HG02840 (cell line): ENCODE measurements at regions not wholly inside any gene's neighbourhood (a gene's known extent, or its start where the extent isn't known, plus 50 kb on each side); places are given as distances from the start of the nearest gene placed in this dataset.
"Not testable (repeated sequence)": the region's sequence is repeated elsewhere in the genome, so short reads cannot be mapped to it uniquely, and the experiment has no call there.

Experiments
- ATAC-seq: cut with Tn5 transposase; IDR thresholded peaks from one replicate; pipeline ENCODE4 v1.9.1; 2021; ENCODE audit warnings: mild to moderate bottlenecking, moderate library complexity, moderate number of reproducible peaks; ENCODE audit not compliant: unreplicated experiment, low FRiP score

DNA sequence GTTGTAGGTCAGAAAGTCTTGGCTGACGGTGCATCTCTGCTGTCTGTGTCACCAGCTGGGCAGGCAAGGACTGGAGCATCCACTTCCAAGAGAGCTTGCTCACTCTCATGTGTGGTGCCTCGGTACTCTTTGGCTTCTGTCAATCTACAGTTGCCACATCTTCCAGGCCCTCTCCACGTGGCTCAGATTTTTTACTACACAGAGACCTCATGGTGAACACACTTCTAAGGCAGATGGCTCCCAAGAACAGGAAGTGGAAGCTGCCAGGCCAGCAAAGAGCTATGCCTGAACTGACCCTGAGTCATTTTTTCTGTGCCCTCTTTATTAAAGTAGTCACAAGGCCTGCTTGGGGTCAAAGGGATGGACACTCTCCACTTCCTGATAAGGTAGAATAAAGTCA, 351.5 kb upstream of the AUTS2 start:
- no peak for ATAC-seq

DNA sequence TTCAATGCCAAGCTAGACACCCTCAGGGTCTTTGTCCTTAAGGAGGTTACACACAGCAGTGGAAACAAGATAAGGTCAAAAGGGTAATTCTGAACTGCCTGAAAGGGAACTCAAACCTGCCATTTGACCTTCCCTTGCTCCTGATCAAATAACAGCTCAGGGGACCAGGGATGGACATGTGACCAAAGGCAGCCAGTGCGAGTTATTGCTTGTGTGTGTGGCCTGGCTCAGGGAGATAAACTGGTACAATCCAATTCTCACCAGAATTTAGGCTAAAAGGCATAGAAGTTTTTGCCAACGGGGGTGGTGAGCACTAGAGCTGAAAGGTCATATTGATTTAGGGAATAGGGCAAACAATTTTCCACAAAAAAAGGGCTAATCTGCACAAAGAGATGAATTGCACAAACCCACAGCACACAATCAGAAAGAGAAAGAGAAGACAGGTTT, 349.9 kb upstream of the AUTS2 start:
- ATAC-seq, result not testable (repeated sequence)

DNA sequence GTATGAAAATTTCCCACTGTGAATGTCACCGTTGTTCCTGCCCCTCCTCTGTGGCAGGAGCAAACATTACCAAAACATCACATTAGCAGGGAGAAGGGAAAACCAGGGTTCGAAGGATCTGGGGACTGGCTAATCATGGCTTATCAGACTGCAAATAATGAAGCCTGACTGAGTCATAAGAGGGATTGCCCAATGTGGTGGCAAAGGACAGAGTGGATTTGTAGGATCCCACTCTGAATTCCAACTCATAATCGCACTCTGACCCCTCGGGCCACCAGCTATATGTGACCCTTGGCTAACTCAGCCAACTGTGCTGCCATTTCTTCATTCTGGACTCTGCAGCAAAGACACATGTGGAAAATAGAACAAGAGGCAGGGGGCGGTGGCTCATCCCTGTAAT, 347.3 kb upstream of the AUTS2 start:
- no peak for ATAC-seq

- ATAC-seq, result no peak
Observed at GRCh38 chr7:69254643-69255042, 343.6 kb upstream of the AUTS2 start.

GRCh38 chr7:69256634-69257081, 341.6 kb upstream of the AUTS2 start:
- no peak for ATAC-seq

- ATAC-seq, result no peak
Observed at GRCh38 chr7:69257592-69257991, 340.7 kb upstream of the AUTS2 start.

- ATAC-seq, result no peak
Observed at GRCh38 chr7:69259445-69259844, 338.8 kb upstream of the AUTS2 start.

DNA sequence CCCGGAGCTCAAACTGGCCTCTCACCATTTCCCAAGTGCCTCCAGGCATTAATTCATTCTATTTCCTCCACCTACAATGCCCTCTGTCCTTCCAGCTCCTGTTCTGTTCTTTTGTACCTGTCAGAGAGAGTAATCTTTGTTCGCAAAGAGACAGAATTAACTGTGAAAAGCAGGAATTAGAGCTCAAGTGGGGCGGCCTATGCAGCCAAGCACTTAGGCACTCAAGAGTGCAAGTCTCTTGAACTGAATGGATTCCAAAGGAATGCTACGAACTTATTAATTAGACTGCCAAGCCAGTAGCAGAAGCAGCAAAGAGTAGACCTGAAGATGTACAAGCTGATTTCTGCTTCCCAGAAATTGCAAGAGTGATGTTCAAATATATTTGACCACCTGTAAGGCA, 338.3 kb upstream of the AUTS2 start:
- ATAC-seq, result no peak

- ATAC-seq, result no peak
Observed at GRCh38 chr7:69263550-69263949, 334.7 kb upstream of the AUTS2 start.

DNA sequence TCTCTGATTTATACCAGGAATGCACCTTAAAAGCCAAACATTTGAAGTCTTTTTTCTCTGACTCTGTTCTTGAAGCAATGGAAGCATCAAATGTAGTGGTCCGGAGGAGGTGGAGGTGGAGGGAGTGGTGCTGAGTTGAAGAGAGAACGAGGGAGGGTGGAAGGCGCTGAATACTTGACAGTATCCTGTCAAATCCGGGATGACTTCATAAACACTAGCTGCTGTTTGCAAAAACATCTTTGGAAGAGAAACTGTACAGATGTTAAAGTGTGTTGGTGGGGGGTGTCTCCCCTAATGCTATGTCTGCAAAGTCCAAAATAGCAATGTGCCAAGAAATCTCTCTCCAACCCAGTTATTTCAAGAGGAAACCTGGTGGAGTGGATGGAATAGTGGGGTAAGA, 328.5 kb upstream of the AUTS2 start:
- ATAC-seq, result no peak

DNA sequence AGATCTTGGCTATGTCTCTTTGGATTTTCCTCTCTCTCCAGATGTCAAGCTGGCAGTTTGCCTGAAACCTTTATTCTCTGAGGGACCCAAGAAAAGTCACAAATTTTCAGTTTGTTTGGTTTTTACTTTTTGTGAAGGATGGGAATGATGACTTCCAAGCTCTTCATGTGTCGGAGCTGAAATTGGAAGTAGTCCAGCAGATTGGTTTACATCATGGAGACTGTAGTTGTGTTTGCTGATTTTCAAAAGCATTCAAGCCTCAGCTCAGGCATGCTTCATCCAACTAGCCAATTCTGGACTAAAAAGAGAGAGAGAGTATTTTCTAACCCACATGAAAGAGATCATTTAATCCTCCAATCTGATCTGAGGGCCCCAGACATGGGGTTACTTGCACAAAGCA, 326.2 kb upstream of the AUTS2 start:
- ATAC-seq, result no peak

- ATAC-seq, result no peak
Observed at GRCh38 chr7:69276011-69276729, 322.1 kb upstream of the AUTS2 start.

DNA sequence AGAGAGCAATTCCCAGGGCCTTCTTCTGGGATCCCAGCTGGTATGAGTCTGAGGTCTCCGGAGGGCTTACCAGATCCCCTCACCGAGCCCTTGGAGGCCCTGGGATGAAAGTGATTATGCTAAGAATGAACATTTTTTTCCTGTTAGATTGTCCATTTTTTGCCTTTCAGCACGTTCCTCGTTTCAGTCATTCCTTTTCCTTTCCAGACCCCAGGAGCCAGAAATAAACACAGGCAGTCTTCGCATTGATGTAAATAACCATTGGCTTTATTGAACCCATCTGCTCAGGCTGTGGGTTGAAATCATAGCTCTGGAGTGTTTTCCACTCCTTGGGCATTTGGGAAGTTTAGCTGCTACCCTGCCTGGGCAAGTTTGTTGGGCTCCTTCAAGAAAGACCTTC, 320.9 kb upstream of the AUTS2 start:
- ATAC-seq, result no peak

- no peak for ATAC-seq
Observed at GRCh38 chr7:69282946-69283345, 315.3 kb upstream of the AUTS2 start.

GRCh38 chr7:69283421-69283820, 314.9 kb upstream of the AUTS2 start:
- no peak for ATAC-seq

- no peak for ATAC-seq
Observed at GRCh38 chr7:69285854-69286253, 312.4 kb upstream of the AUTS2 start.

DNA sequence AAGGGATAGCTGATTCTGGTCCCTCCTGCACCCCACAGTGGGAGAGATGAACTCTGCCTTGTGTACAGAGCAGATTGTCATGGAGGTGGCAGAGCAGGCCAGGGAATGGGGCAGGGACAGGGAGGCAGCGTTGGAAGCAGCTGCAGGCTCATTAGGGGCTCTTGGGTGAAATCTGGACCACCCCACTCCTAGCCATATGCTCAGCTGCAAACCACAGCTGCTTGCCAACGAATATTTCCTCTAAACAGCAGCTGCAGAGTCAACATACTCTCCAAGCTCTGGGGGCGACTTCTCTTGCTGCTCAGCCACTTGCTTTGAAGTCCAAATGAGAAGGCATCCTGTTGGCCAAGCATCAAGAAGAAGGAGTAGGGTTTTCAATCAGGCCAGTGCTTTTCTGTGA, 302.3 kb upstream of the AUTS2 start:
- ATAC-seq, result no peak

GRCh38 chr7:69301253-69301652, 297.0 kb upstream of the AUTS2 start:
- ATAC-seq, result no peak

GRCh38 chr7:69309601-69310000, 288.7 kb upstream of the AUTS2 start:
- ATAC-seq, result no peak

DNA sequence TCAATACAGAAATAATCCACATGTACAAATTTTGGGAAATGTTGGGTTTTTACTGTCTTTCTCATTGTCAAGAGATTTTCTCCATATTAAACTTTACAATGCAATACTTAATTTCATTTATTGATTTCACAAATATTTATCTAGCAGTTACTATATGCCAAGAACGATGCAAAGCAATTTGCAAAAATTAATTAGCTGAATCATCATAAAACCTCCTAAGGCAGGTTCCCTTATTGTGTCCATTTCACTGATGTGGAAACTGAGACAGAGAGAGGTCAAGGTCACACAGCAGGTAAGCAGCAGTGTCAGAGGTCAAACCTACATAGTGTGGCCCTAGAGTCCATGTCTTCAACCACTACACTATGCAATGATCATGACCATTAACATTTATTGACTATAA, 286.8 kb upstream of the AUTS2 start:
- no peak for ATAC-seq

DNA sequence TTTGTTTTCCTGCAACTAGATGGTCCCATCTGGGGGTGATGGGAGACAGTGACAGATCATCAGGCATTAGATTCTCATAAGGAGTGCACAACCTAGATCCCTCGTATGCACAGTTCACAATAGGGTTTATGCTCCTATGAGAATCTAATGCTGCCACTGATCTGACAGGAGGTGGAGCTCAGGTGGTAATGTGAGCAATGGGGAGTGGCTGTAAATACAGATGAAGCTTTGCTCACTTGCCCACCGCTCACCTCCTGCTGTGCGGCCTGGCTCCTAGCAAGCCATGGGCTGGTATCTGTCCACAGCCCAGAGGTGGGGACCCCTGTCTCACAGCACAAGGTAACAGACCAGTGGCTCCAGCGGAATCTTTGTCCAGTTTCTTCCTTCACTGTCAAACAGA, 284.4 kb upstream of the AUTS2 start:
- ATAC-seq, result not testable (repeated sequence)

- no peak for ATAC-seq
Observed at GRCh38 chr7:69318794-69319193, 279.5 kb upstream of the AUTS2 start.

DNA sequence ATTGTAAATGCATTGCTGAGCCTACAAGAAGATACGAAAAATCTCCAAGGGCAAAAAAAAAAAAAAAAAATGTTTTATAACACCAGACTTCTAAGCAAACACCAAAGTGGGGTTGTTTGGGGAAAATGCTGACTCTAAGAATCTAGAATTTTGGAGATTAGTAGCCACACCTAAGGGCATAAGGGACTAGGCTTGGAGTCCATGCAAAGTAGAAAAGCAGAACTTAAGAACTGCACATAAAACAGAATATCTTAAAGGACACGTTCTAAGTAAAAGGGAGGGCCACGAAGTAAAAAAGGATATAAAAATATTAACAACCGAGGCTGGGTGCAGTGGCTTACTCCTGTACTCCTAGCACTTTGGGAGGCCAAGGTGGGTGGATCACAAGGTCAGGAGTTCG, 269.8 kb upstream of the AUTS2 start:
- ATAC-seq, result no peak
